ENCODE measurements at regions not wholly inside any gene's neighbourhood (a gene's known extent, or its start where the extent isn't known, plus 50 kb on each side); places are given as distances from the start of the nearest gene placed in this dataset.
A peak's percentile ranks its signal among the peaks of the same experiment; 100 is the strongest.

DNA sequence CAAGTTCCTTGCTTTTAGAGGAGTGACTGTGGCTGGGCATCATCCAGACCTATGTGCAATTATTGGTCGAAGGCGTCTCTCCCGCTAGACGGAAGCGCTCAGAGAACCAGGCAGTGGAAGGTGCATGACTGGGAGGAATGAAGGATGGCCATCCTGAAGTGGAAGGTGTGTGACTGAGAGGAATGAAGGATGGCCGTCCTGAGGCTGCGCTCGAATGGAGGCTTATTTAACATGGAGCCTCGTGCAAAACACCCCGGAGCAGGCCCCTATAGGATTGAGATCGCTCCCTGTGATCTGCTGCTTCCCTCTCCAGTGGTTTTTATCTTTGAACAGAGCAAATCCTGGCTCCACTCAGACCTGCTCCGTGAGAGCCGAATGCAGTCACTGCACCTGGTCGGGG lies 140.2 kb upstream of the ID2 start:
- DNase-seq: no peak

DNA sequence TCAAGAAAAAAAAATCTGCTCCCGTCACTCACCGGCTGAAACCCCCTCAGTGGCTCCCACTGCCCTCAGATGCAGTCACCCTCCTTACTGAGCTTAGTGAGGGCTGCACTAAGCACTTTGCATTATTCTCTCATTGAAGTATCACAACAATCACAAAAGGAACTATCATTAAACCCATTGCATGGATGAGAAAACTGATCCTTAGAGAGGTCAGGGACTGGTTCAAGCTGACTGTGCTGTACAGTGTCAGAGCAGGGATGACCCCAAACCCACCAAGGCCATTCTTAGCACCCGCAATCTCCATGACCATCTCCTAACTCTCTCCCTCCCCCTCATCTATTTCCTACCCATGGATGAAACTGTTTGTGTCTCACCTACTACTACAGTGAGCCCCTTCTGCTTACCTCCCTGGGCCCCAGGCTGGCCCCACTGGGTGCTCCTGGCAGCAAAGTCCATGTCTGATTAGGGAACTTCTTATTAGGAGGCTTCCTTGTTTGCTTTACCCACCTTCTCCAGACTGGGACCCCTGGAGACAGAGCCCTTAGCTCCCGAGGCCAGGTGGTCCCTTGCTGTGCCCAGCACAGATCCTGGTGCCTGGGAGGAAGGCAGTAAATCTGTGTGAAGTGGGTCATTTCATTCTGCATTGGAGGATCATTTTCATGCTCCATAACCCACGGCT lies 139.3 kb upstream of the ID2 start:
- no peak for DNase-seq

DNA sequence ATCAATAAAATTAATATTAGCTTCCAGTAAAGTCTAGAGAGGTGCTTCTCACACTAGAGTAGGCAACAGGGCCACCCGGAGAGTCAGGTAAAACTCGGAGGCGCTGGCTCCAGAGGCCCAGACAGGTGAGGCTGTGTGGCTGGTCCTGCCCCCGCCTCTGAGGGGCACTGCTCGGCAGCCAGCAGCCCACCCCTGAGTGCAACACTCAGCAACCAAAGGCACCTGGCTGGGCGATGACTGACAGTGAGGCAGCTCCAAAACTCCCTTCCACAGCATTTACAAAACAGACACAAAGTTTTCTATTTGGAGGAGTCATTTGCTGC lies 138.8 kb upstream of the ID2 start:
- DNase-seq: no peak

- peak; percentile 40 for DNase-seq
Observed at GRCh38 chr2:8543383-8544170, 138.3 kb upstream of the ID2 start.

DNA sequence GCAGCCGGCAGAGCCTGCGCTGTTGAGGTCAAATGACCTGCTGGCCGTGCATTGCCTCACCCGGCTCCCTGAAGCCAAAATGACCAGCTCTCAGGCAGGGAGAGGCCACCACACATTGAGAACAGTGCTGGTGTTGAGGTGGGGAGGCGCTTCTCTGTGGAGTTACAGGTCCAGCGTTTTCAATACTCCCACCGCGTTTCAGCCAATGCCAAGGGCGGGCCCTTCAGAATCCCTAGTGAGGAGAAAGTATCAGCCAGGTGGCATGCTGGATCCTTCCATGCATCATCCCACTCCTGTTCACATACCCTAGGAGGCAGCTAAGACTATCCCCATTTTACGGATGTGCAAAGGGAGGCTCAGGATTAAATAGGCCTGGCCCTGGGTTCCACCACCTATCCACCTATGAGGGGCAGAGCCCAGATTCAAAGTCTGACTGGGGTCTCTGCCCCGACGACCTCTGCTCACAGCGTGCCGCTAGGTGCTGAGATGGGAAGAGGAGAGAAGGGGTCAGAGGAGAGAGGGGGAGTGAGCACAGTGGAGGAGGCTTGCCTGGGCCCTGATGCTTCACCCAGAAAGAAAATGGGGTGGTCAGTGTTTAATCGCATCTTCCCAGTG lies 137.6 kb upstream of the ID2 start:
- DNase-seq: no peak

GRCh38 chr2:8544786-8545694 lies 136.8 kb upstream of the ID2 start:
- DNase-seq: peak; percentile 77

- DNase-seq: no peak
Observed at GRCh38 chr2:8545695-8546611, 135.9 kb upstream of the ID2 start.

DNA sequence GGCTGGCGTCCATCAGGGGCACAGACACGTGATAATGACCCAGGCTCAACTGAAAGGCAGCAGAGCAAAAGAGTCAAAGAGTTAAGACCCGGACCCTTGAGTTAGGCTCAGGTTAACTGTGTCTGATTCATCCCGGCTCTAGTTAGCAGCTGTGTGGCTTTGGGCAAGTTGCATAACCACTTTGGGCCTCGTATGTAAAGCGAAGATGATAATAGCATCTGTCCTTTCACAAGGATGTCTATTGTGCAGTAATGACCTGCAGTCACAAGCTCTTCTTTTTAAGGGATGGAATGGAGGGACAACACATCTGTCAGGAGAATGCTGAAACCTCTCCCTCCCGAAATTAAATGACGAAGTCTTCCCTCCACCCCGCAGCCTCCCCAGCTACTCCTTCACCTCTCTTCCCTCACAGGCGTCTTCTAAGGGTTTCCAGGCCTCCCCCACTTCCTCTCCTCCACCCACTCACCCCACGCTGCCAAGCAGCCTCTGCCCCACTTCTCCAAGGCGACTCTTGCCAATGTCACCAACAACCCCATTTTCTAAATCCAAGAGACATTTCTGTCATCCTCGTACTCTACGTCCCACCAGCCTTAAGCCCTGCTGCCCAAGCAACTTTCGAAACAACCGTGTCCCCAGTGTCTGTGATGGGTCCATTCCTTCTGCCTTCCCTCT lies 135.1 kb upstream of the ID2 start:
- no peak for DNase-seq

DNA sequence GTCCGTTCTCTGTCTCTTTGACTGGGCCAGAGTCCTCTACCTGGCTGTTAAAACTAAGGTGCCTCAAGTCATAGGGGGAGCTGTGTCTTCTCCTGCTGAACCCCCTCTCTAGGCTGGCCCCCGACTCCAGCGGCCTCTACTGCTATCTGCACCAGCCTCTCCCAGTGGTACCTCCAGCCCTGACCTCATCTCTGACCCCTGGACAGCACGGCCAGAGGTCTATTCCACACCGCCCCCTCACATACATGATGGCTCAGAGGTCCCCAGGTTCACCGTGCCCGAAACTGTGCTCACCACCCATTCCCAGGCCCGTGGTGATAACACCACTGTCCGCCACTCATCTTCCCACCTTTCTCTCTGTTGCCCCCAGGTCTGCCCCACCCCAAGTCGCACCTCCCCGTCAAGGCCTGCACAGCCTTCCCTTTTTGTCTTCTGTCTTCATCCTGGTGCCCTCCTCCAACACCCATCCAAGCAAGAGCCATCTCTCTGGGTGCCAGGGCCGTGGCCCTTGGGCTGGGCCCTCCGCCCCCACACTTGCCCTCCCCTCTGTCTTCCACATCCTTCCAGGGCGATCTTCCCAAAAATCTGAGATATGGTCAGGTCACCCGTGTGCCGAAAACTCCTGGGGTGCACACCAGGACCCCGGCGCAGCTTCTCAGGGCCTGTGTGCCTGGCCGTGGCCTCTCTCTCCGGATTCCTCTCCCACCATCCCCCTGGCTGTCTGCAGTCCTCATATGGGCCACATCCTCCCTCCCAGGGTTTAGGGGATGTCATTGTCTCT lies 134.4 kb upstream of the ID2 start:
- no peak for DNase-seq

DNA sequence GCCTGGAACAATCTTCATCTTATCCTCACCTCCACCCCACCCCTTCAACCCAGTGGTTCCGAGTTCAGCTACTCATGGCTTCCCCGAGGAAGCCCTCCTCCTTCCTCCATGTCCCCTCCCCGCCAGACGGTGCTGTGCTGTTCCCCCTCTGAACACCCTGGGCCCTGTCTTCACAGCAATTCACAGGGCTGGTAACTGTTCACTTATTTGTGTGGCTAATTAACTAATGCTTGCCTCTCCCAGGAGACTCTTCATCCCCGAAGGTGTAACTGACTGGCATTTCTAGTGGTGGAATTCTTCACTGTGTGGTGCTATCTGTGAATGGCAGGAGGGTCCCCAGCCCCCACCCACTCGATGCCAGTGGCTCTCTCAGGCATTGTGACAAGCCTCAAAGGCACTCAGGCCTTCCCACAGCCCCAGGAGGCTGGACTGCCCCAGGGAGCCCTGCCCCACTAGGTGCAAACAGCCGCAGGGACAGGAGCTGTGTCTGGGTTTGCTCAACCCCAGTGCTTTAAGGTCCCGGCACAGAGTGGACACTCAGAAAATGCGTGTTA lies 133.7 kb upstream of the ID2 start:
- DNase-seq: no peak

DNA sequence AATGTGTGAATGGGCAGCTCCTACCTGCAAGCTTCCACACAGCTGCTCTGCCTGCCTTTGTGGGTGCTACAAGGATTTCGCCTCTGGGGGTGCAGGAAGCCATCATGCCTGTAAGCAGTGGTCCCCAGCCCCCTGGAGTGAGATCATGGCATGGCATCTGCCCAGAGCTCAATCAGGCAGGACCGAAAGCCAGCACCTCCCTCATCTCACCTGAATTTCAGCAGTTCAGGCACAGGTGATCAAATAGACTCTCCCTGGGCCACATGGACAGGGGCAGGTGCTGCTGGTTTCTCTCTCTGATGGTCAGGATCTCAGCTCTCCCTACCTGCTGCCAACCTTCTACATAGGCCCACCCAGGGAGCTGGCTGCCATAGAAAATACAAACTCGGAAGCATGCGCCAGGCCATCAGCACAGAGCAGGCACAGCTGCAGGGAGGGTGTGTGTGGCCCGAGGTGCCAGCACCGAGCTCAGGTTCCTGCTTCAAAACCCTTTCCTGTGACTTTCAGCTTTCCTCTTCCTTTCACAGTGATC lies 133.2 kb upstream of the ID2 start:
- DNase-seq: no peak

DNA sequence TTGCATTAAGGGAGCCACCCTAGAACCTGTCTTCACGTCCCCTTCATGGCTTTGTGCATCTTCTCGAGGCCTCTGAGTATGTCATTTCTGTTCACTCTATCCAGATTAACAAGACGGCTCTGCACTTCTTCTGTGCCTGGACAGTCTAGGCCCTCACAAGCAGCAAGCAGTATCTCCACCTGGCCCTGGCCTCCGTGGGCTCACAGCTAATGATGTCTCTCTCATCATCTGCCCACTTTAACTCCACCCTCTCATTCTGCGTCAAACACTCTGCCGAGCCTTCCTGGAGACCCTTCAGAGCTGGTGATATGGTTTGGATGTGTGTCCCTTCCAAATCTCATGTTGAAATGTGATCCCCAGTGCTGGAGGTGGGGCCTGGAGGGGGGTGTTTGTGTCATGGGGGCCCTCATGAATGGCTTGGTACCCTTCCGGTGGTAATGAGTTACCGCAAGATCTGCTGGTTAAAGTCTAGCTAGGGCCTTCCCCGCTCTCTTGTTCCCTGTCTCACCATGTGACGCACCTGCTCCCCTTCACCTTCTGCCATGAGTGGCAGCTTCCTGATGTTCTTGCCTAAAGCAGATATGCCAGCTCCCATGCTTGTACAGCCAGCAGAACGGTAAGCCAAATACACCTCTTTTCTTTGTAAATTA lies 132.5 kb upstream of the ID2 start:
- DNase-seq: no peak

- DNase-seq: no peak
Observed at GRCh38 chr2:8549942-8550341, 131.9 kb upstream of the ID2 start.

DNA sequence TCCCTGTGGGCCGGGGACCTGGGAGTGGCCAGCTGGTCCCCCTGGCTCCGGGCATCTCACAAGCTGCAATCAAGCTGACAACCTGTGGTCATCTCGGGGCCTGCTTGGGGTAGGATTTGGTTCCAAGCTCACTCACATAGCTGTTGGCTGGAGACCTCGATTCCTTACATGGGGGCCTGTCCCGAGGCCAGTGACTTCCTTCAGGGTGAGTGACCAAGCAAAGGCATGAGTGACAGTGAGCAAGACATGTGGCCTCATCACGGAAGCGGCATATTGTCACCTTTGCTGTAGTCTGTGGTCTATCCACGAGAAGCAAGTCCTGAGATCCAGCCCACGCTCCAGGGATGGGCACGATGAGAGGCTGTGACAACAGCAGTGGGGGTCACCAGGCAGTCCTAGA lies 131.4 kb upstream of the ID2 start:
- DNase-seq: no peak

DNA sequence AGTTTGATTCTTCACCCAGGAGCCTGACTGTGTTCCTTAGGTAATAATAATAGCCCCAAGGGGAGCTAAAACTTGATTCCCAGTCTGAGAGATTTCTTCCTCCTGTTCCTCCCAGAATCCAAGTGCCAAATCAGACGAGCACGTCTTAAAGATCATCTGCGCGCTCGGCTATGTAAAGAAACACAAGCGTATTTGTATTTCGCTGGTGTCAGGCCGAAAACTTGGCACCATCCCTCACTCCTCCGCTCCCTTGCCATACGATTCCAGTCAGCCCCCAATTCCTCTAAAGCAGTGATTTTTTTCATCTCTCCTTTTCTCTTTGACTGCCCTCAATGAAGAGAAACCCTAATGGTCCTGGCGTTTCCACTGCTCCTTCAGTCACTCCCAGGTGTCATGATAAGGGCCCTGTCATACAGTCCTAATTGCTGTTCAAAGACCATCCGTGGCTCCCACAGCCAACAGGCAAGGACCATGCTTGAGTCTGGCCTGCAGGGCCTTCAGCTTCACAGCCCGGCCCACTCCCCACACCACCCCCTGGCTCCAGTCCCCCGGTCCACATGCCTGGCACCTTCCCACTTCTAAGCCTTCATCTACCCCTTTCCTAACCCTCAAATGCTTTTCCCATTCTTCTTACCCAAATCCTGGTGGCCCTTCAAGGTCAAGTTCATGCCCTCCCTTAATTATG lies 130.8 kb upstream of the ID2 start:
- DNase-seq: no peak

- DNase-seq: no peak
Observed at GRCh38 chr2:8551622-8552074, 130.2 kb upstream of the ID2 start.

DNA sequence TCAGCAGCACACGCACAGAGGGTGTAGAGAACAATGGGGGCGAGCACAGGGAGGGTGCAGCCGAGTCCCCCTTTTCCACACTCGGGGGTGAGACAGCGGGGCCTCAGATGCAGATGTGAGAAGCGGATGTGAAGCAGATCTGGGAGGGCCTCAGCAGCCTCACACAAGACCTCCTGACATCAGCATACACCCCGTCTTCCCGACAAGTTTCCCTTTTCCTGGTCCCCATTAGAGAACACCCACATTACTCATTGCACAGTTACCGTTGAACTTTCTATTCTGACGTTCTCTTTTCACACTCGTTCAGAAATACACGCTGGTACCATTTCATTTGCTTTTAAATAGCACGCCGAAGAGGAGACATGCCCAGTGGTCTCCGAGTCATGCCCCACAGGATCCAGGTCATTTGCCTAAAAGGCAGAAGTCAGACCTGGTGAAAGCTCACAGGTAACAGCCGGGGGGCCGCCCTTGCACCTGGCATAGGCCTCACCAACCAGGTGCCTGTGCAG lies 129.5 kb upstream of the ID2 start:
- DNase-seq: no peak

DNA sequence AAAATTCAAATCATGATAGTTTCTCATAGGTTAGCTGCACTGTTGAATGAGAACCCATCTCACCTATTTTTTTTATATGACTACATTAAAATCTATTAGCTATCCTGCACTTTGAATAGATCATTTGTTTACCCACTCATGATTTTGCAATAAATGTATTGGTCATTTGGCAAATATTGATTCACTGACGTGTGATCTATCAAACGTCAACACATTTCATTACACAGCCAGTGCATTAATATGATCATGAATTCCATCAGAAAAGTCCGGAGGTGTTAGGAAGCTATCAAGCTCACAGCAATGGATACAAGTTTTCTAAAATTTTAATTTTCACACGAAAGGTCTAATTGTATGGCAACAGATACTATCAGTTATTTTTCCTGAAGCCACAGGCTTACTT lies 128.2 kb upstream of the ID2 start:
- no peak for DNase-seq

Measured in activated T-cell treated with anti-CD3 and anti-CD28 coated beads, Interleukin-2, amount 50 U/mL, for 1 hour (primary cell).